ENCODE measurements at regions not wholly inside any gene's neighbourhood (a gene's known extent, or its start where the extent isn't known, plus 50 kb on each side); places are given as distances from the start of the nearest gene placed in this dataset.
"Not testable (repeated sequence)": the region's sequence is repeated elsewhere in the genome, so short reads cannot be mapped to it uniquely, and the experiment has no call there.

GRCh38 chr11:126145954-126146353 lies 65.5 kb downstream of the RPUSD4 start:
- no peak overlapping the region for H2AFZ ChIP-seq (ENCODE audit: low read depth, low read length)
- POLR2A ChIA-PET, result no interaction called here
- DNase-seq (ENCODE audit: extremely low read depth in 1 of 4, low spot score in 3 of 4) (no peak), FAIRE-seq (no peak), ATAC-seq (no peak)
- TF ChIP-seq KDM2B (CRISPR knock-in tag; IDR thresholded peaks at IDR 0.05) (no peak), KLF6 (CRISPR knock-in tag; IDR thresholded peaks at IDR 0.05; ENCODE audit: borderline replicate concordance) (no peak), SMARCB1 (IDR thresholded peaks at IDR 0.05; ENCODE audit: insufficient read length, low read depth) (no peak), ZNF583 (CRISPR knock-in tag; IDR thresholded peaks at IDR 0.05) (no peak), JUNB (CRISPR knock-in tag; conservative IDR thresholded peaks at IDR 0.05) (no peak), DMBX1 (CRISPR knock-in tag; IDR thresholded peaks at IDR 0.05; ENCODE audit: borderline replicate concordance) (no peak)
- TF ChIP-seq, protein P1, sequence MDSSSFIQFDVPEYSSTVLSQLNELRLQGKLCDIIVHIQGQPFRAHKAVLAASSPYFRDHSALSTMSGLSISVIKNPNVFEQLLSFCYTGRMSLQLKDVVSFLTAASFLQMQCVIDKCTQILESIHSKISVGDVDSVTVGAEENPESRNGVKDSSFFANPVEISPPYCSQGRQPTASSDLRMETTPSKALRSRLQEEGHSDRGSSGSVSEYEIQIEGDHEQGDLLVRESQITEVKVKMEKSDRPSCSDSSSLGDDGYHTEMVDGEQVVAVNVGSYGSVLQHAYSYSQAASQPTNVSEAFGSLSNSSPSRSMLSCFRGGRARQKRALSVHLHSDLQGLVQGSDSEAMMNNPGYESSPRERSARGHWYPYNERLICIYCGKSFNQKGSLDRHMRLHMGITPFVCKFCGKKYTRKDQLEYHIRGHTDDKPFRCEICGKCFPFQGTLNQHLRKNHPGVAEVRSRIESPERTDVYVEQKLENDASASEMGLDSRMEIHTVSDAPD (CRISPR knock-in tag; IDR thresholded peaks at IDR 0.05), result no peak
- peaks cover 4% of the 10 kb centered on the region; the same call in 1 of the 2 replicates for H4K20me1 ChIP-seq (replicated peaks; ENCODE audit: control insufficient read depth, insufficient read depth, low read length)
- intact Hi-C loops (cut with micrococcal nuclease), result no loop called here
- H3K27ac ChIP-seq (ENCODE audit: extremely low read depth, low read depth, low read length), result no peak overlapping the region
- no peaks in the 10 kb centered on the region for H3K9me1 ChIP-seq (ENCODE audit: control insufficient read depth, insufficient read depth, low read length)
- H3K36me3 ChIP-seq (ENCODE audit: control insufficient read depth, insufficient read depth, low read length), result no peaks in the 10 kb centered on the region
- no peaks in the 10 kb centered on the region for H3K79me2 ChIP-seq (ENCODE audit: control insufficient read depth, insufficient read depth, low read length)
- 4% methylated on average over 8 of the region's 9 CpGs for WGBS (ENCODE audit: insufficient coverage, low coverage, missing lambda C conversion rate)
- no peaks in the 10 kb centered on the region for H3K9me3 ChIP-seq (replicated peaks; ENCODE audit: control insufficient read depth, insufficient read depth, low read depth, low read length)
- peaks cover 13 to 31% of the 10 kb centered on the region in 2 experiments; a peak in 4 of 5 replicates for H3K27me3 ChIP-seq (ENCODE audit: control insufficient read depth in 2 of 2, insufficient read depth in 2 of 2, low read length in 2 of 2)
- no peak overlapping the region for H3K4me2 ChIP-seq (ENCODE audit: insufficient read depth, low read length)
- H3K9ac ChIP-seq (ENCODE audit: insufficient read depth in 1 of 2, low read depth in 2 of 2, low read length in 2 of 2), result no peak overlapping the region
- no peaks in the 10 kb centered on the region for H3K4me1 ChIP-seq (replicated peaks in 1 of 2; ENCODE audit: control insufficient read depth in 2 of 2, insufficient read depth in 2 of 2, low read length in 2 of 2)
- H3K4me3 ChIP-seq, result no peak overlapping the region
- CTCF ChIA-PET (ENCODE audit: low intra/inter-chr PET ratio), result no interaction called here
- in situ Hi-C loops (cut with MboI), result no loop called here
- no TSS peak for BruUV-seq (replicated peaks)

DNA sequence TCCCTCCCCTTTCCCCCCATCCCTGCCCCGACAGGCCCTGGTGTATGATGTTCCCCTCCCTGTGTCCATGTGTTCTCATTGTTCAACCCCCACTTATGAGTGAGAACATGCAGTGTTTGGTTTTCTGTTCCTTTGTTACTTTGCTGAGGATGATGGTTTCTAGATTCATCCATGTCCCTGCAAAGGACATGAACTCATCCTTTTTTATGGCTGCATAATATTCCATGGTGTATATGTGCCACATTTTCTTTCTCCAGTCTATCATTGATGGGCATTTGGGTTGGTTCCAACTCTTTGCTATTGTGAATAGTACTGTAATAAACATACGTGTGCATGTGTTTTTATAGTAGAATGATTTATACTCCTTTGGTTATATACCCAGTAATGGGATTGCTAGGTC lies 68.0 kb downstream of the RPUSD4 start:
- POLR2A ChIA-PET; H3K9me3 ChIP-seq (replicated peaks; ENCODE audit: control insufficient read depth, insufficient read depth, low read depth, low read length); FAIRE-seq; H3K79me2 ChIP-seq (ENCODE audit: control insufficient read depth, insufficient read depth, low read length); CTCF ChIA-PET (ENCODE audit: low intra/inter-chr PET ratio); H3K4me2 ChIP-seq (ENCODE audit: insufficient read depth, low read length); H2AFZ ChIP-seq (ENCODE audit: low read depth, low read length); BruUV-seq (replicated peaks); DNase-seq (ENCODE audit: extremely low read depth in 1 of 4, low spot score in 3 of 4); H3K27ac ChIP-seq (ENCODE audit: extremely low read depth, low read depth, low read length); intact Hi-C loops (cut with micrococcal nuclease); in situ Hi-C loops (cut with MboI); H3K4me3 ChIP-seq; H3K9me1 ChIP-seq (ENCODE audit: control insufficient read depth, insufficient read depth, low read length); H3K4me1 ChIP-seq (replicated peaks in 1 of 2; ENCODE audit: control insufficient read depth in 2 of 2, insufficient read depth in 2 of 2, low read length in 2 of 2); H4K20me1 ChIP-seq (replicated peaks; ENCODE audit: control insufficient read depth, insufficient read depth, low read length); ATAC-seq; H3K9ac ChIP-seq (ENCODE audit: insufficient read depth in 1 of 2, low read depth in 2 of 2, low read length in 2 of 2); H3K36me3 ChIP-seq (ENCODE audit: control insufficient read depth, insufficient read depth, low read length): not testable (repeated sequence)
- 0% methylated on average over 1 of the region's 2 CpGs for WGBS (ENCODE audit: insufficient coverage, low coverage, missing lambda C conversion rate)
- peaks cover 16 to 38% of the 10 kb centered on the region in 2 experiments for H3K27me3 ChIP-seq (ENCODE audit: control insufficient read depth in 2 of 2, insufficient read depth in 2 of 2, low read length in 2 of 2)
